A549 (cell line): ENCODE measurements at regions not wholly inside any gene's neighbourhood (a gene's known extent, or its start where the extent isn't known, plus 50 kb on each side); places are given as distances from the start of the nearest gene placed in this dataset.

Experiments
- EP300 ChIP-seq, 2 experiments: fragments of >200 bp; sonication (Bioruptor Twin); formaldehyde crosslinking; IDR thresholded peaks; 2 replicates in 1 of 2; 3 replicates in 1 of 2; pipeline ENCODE4 v1.6.1; 2016 to 2017
- ESRRA ChIP-seq: fragments of 150-350 bp; IDR thresholded peaks from 2 replicates; pipeline ENCODE4 v1.6.1; 2014; ENCODE audit warnings: mild to moderate bottlenecking, low read length, borderline replicate concordance
- HDAC2 ChIP-seq: fragments of 200-600 bp; sonication (generic); IDR thresholded peaks from 2 replicates; pipeline ENCODE4 v1.6.1; 2016
- JUN ChIP-seq, 2 experiments: fragments of >200 bp; sonication (Bioruptor Twin); formaldehyde crosslinking; IDR thresholded peaks; 2 replicates in 1 of 2; 3 replicates in 1 of 2; pipeline ENCODE4 v1.6.1; 2016 to 2017
- KDM1A ChIP-seq: fragments of 200-600 bp; sonication (generic); IDR thresholded peaks from 2 replicates; pipeline ENCODE4 v1.6.1; 2016; ENCODE audit warnings: low read depth, mild to moderate bottlenecking
- POLR2A ChIP-seq: IDR thresholded peaks from 2 replicates; pipeline ENCODE4 v1.6.1; 2012; ENCODE audit warnings: mild to moderate bottlenecking, low read length
- RFX5 ChIP-seq: fragments of 450-650 bp; IDR thresholded peaks from 2 replicates; pipeline ENCODE4 v1.7.1; 2014; ENCODE audit warnings: antibody characterized with exemption, mild to moderate bottlenecking, moderate library complexity
- SMC3 ChIP-seq: fragments of >200 bp; sonication (Bioruptor Twin); formaldehyde crosslinking; IDR thresholded peaks from 3 replicates; pipeline ENCODE4 v1.6.1; 2018; ENCODE audit warnings: inconsistent platforms
- TF ChIP-seq, protein P1 (sequence below): fragments of 200-600 bp; sonication (generic); IDR thresholded peaks from 2 replicates; pipeline ENCODE4 v1.6.1; 2016; ENCODE audit warnings: antibody characterized with exemption, mild to moderate bottlenecking, moderate library complexity
- TF ChIP-seq, protein P2 (sequence below): fragments of 250-450 bp; sonication (Bioruptor Pico); IDR thresholded peaks from 2 replicates; pipeline ENCODE4 v1.5.0; 2021; ENCODE audit warnings: mild to moderate bottlenecking, moderate library complexity, borderline replicate concordance
- TF ChIP-seq, protein P3 (sequence below): IDR thresholded peaks from 2 replicates; pipeline ENCODE4 v1.6.1; 2012
- TF ChIP-seq, protein P4 (sequence below): fragments of >200 bp; sonication (Bioruptor Twin); formaldehyde crosslinking; IDR thresholded peaks from 3 replicates; pipeline ENCODE4 v1.5.1; 2016
- TF ChIP-seq, protein P5 (sequence below): IDR thresholded peaks from 2 replicates; pipeline ENCODE4 v1.6.1; 2012

DNA sequence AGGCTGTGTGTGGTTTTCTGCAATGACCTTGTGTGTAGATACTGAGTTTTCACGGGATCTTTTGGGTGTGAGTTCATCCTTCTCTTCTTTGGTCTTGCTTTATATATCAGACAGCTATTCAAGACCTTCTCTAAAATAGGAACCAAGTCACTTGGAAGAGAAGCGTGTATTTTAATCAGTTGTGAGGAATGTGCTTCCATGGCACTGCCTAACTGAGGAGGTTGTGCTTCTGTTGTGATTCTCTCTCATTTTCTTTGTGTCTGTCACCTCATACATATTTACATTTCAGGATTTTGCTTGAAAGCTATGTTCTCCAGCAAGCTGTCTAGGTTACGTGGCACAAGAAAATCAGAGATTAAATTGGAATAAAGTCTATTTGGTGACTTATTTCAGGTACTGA lies 428.7 kb downstream of the QKI start:
- TF ChIP-seq, protein P1, sequence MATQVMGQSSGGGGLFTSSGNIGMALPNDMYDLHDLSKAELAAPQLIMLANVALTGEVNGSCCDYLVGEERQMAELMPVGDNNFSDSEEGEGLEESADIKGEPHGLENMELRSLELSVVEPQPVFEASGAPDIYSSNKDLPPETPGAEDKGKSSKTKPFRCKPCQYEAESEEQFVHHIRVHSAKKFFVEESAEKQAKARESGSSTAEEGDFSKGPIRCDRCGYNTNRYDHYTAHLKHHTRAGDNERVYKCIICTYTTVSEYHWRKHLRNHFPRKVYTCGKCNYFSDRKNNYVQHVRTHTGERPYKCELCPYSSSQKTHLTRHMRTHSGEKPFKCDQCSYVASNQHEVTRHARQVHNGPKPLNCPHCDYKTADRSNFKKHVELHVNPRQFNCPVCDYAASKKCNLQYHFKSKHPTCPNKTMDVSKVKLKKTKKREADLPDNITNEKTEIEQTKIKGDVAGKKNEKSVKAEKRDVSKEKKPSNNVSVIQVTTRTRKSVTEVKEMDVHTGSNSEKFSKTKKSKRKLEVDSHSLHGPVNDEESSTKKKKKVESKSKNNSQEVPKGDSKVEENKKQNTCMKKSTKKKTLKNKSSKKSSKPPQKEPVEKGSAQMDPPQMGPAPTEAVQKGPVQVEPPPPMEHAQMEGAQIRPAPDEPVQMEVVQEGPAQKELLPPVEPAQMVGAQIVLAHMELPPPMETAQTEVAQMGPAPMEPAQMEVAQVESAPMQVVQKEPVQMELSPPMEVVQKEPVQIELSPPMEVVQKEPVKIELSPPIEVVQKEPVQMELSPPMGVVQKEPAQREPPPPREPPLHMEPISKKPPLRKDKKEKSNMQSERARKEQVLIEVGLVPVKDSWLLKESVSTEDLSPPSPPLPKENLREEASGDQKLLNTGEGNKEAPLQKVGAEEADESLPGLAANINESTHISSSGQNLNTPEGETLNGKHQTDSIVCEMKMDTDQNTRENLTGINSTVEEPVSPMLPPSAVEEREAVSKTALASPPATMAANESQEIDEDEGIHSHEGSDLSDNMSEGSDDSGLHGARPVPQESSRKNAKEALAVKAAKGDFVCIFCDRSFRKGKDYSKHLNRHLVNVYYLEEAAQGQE = no peak
- TF ChIP-seq POLR2A (no peak), HDAC2 (no peak), SMC3 (no peak), RFX5 (no peak), EP300 (IDR thresholded peaks at IDR 0.05) (no peak), ESRRA (no peak), JUN (IDR thresholded peaks at IDR 0.05) (no peak), KDM1A (no peak)
- TF ChIP-seq, protein P2, sequence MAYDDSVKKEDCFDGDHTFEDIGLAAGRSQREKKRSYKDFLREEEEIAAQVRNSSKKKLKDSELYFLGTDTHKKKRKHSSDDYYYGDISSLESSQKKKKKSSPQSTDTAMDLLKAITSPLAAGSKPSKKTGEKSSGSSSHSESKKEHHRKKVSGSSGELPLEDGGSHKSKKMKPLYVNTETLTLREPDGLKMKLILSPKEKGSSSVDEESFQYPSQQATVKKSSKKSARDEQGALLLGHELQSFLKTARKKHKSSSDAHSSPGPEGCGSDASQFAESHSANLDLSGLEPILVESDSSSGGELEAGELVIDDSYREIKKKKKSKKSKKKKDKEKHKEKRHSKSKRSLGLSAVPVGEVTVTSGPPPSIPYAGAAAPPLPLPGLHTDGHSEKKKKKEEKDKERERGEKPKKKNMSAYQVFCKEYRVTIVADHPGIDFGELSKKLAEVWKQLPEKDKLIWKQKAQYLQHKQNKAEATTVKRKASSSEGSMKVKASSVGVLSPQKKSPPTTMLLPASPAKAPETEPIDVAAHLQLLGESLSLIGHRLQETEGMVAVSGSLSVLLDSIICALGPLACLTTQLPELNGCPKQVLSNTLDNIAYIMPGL = no peak
- TF ChIP-seq, protein P3, sequence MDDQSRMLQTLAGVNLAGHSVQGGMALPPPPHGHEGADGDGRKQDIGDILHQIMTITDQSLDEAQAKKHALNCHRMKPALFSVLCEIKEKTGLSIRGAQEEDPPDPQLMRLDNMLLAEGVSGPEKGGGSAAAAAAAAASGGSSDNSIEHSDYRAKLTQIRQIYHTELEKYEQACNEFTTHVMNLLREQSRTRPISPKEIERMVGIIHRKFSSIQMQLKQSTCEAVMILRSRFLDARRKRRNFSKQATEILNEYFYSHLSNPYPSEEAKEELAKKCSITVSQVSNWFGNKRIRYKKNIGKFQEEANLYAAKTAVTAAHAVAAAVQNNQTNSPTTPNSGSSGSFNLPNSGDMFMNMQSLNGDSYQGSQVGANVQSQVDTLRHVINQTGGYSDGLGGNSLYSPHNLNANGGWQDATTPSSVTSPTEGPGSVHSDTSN = no peak
- TF ChIP-seq, protein P4, sequence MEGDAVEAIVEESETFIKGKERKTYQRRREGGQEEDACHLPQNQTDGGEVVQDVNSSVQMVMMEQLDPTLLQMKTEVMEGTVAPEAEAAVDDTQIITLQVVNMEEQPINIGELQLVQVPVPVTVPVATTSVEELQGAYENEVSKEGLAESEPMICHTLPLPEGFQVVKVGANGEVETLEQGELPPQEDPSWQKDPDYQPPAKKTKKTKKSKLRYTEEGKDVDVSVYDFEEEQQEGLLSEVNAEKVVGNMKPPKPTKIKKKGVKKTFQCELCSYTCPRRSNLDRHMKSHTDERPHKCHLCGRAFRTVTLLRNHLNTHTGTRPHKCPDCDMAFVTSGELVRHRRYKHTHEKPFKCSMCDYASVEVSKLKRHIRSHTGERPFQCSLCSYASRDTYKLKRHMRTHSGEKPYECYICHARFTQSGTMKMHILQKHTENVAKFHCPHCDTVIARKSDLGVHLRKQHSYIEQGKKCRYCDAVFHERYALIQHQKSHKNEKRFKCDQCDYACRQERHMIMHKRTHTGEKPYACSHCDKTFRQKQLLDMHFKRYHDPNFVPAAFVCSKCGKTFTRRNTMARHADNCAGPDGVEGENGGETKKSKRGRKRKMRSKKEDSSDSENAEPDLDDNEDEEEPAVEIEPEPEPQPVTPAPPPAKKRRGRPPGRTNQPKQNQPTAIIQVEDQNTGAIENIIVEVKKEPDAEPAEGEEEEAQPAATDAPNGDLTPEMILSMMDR = no peak
- TF ChIP-seq, protein P5, sequence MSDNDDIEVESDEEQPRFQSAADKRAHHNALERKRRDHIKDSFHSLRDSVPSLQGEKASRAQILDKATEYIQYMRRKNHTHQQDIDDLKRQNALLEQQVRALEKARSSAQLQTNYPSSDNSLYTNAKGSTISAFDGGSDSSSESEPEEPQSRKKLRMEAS = no peak
